Caki2 (cell line): ENCODE measurements at regions not wholly inside any gene's neighbourhood (a gene's known extent, or its start where the extent isn't known, plus 50 kb on each side); places are given as distances from the start of the nearest gene placed in this dataset.
"Not testable (repeated sequence)": the region's sequence is repeated elsewhere in the genome, so short reads cannot be mapped to it uniquely, and the experiment has no call there.

ENCODE experiments used
- DNase-seq: peaks from one replicate; pipeline ENCODE4 v3.0.0-alpha.2; 2015; ENCODE audit warnings: low read depth
- in situ Hi-C: cut with HindIII; loops from 2 replicates; pipeline ENCODE4 v1.10.0; 2016; ENCODE audit warnings: low sequenced_read_pairs, low pct_unique_long_range_greater_than_20kb, mixed read lengths

- DNase-seq = no peak
- in situ Hi-C loops = no loop called here
These were observed 643.7 kb downstream of the TLE1 start for GRCh38 chr9:81045658-81046057.

GRCh38 chr9:81037889-81038288 is 651.5 kb downstream of the TLE1 start:
- in situ Hi-C loops = no loop called here
- DNase-seq = no peak

DNA sequence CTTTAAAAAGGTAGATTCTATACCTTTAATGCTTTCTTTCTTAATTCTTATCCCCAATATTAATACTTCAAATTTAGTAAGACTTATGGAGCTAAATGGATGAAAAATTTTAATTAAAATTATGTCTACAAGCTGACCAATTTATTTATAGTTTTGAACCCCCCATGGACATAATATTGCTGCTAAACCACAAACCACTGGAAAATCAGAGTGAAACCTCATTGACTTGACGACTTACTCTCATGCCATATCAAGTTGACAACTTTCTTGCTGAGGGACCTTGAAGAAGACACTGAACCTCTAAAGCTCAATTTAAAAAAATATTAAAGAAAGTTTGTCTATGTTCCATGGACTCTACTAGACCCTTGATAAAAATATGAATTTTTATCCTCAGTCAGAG is 653.7 kb downstream of the TLE1 start:
- no peak for DNase-seq
- in situ Hi-C loops = no loop called here

- no peak for DNase-seq
- in situ Hi-C loops = no loop called here
These were observed 654.2 kb downstream of the TLE1 start for GRCh38 chr9:81035171-81035570.

GRCh38 chr9:81032831-81033230 is 656.5 kb downstream of the TLE1 start:
- DNase-seq = peak; percentile 77
- in situ Hi-C loops = no loop called here

DNA sequence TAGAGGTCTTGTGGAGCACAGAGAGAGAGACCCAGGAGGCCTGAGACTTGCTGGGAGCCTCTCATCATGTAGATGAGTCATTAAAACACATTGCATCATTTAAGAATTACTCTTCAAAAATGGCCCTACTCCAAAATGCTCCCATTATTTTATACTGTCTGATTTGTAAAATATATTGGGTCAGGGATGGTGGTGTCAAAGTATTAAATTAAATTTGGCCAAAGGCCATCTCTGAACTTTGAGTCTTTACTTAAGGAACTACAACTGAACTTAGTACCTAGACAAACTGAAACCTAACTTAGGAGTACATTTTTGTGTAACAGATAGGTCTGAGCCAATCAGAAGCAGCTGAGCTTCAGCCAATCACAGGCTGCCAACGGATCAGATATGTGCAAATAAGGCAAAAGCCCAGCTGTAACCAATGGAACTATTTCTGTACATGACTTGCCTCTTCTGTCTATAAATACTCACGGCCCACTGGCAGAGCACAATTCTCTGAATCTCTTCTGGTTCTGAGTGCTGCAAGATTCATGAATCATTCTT is 657.2 kb downstream of the TLE1 start:
- DNase-seq = peak; percentile 81
- in situ Hi-C loops = no loop called here

GRCh38 chr9:81031422-81032029 is 657.8 kb downstream of the TLE1 start:
- in situ Hi-C loops = no loop called here
- DNase-seq = peak; percentile 64

DNA sequence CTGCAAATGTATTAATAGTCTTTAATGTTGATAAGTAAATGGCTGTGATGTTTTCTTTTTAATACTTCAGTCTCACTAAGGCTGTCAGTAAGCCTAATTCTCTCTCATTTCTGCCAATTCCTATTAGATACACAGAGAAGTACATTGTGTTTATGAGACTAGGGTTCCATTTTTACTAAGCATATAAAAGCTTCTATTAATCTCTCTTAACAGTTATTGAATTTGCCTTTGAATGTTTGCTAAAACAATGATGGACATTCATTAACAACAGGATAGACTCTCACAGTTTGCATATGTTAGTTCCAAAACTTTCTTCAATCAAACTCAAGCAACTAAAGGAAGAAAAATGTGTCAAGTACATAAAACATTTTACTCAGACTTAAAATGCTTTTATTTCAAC is 659.3 kb downstream of the TLE1 start:
- DNase-seq = no peak
- in situ Hi-C loops = no loop called here

DNA sequence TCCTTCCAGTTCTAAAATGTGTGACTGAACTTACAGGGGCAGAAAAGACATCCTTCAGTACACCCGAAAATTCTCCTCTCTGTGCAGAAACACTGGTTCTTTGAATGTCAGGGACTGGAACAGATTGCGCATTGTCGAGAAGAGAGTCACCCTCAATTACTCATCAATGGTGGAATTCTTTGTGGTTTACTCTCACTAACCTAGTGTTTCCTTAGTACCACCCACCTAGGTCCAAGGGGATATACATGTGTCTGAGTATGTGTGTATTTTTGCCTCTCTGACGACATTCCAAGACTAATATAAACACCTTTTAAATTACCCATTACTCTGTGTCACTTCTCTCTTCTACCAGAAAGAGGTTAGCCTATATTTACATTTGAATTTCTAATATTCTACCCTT is 660.8 kb downstream of the TLE1 start:
- DNase-seq = peak; percentile 87
- in situ Hi-C loops = no loop called here

DNA sequence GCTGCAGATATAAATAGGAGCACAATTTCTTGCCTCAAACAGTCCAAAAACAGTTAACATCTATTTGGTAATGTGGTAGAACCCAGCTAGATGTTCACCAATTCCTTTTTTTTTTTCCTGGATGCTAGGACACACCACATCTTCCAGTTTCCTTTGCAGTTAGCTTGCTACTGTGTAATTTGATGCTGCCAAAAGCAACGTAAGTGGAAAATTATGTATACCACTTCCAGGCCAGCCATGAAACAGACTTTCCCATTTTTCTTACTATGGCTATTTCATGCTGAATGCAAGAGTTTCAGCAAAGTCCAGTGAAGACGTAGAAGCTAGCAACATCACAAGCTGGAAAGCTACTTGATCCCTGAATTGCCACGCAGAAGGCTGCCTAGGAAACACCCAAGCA is 667.2 kb downstream of the TLE1 start:
- in situ Hi-C loops = no loop called here

DNA sequence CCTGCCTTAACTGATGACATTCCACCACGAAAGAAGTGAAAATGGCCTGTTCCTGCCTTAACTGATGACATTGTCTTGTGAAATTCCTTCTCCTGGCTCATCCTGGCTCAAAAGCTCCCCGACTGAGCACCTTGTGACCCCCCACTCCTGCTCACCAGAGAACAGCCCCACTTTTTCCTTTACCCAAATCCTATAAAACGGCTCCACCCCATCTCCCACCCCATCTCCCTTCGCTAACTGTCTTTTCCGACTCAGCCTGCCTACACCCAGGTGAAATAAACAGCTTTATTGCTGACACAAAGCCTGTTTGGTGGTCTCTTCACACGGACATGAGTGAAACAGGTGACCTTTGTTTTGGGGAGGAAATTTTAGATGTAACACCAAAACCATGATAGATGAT is 674.4 kb downstream of the TLE1 start:
- in situ Hi-C loops, DNase-seq: not testable (repeated sequence)

More for the DNA sequence above, 667.2 kb downstream of the TLE1 start:
- DNase-seq = no peak

DNA sequence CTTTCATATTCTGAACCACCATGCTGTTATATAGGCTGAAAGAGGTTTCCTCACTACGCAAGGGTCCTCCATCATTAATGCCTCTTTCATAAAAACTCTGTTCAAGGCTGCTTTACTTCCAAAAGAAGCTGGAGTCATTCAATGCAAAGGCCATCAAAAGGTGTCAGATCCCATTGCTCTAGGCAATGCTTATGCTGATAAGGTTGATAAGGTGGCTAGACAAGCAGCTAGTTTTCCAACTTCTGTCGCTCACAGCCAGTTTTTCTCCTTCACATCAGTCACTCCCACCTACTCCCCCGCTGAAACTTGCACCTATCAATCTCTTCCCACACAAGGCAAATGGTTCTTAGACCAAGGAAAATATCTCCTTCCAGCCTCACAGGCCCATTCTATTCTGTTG is 676.2 kb downstream of the TLE1 start:
- in situ Hi-C loops = not testable (repeated sequence)

GRCh38 chr9:81002906-81003305 is 686.4 kb downstream of the TLE1 start:
- DNase-seq = no peak
- in situ Hi-C loops = no loop called here

More for the DNA sequence above, 676.2 kb downstream of the TLE1 start:
- not testable (repeated sequence) for DNase-seq

GRCh38 chr9:81002242-81002641 is 687.1 kb downstream of the TLE1 start:
- in situ Hi-C loops = no loop called here
- peak; percentile 10 for DNase-seq

DNA sequence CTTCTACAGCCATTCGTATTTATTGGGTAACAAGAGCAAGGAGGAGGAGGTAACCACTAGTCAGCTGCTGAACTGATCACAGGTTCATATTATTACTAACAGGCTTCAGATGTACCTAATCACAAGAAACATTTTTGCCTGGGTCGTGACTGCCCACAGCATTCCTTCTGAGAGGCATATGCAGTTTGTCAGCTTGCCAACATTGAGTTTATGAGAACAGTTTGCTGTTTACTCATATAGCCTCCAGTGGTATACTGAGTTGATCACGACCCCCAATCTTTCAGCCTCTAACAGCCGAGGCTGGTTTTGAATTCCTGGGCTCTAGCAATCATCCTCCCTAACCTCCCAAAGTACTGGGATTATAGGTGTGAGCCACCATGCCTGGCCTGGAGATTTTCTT is 693.6 kb downstream of the TLE1 start:
- in situ Hi-C loops = no loop called here
- no peak for DNase-seq

- DNase-seq = no peak
- in situ Hi-C loops = no loop called here
These were observed 694.5 kb downstream of the TLE1 start for GRCh38 chr9:80994892-80995291.

- in situ Hi-C loops, DNase-seq: not testable (repeated sequence)
These were observed 703.8 kb downstream of the TLE1 start for GRCh38 chr9:80985595-80985994.

- in situ Hi-C loops = no loop called here
- DNase-seq = no peak
These were observed 712.9 kb downstream of the TLE1 start for GRCh38 chr9:80976403-80976802.

GRCh38 chr9:80970377-80970776 is 719.0 kb downstream of the TLE1 start:
- DNase-seq, in situ Hi-C loops: not testable (repeated sequence)

- DNase-seq = no peak
- in situ Hi-C loops = no loop called here
These were observed 720.7 kb downstream of the TLE1 start for GRCh38 chr9:80968611-80969010.
